ENCODE measurements at regions not wholly inside any gene's neighbourhood (a gene's known extent, or its start where the extent isn't known, plus 50 kb on each side); places are given as distances from the start of the nearest gene placed in this dataset.

- no peaks in the 10 kb centered on the region for H3K27me3 ChIP-seq (ENCODE audit: insufficient read depth)
- H3K4me3 ChIP-seq (ENCODE audit: low read depth in 2 of 2, low read length in 1 of 2) = no peak overlapping the region
- no peaks in the 10 kb centered on the region for H3K36me3 ChIP-seq (replicated peaks in 1 of 2; ENCODE audit: control insufficient read depth in 1 of 2, insufficient read depth in 2 of 2, low read length in 1 of 2)
- H3K4me1 ChIP-seq (ENCODE audit: control insufficient read depth in 1 of 2, insufficient read depth in 2 of 2, low read depth in 1 of 2, low read length in 1 of 2) = peaks cover 31 to 71% of the 10 kb centered on the region in 2 experiments
- H2AFZ ChIP-seq (ENCODE audit: low read depth) = no peak overlapping the region
- H3K27ac ChIP-seq (ENCODE audit: low read depth in 2 of 2, low read length in 1 of 2) = peak overlapping the region in 1 of 2 experiments; percentile 20; a peak in 1 of 4 replicates
- no peaks in the 10 kb centered on the region for H3K9me2 ChIP-seq
- no peaks in the 10 kb centered on the region for H4K20me1 ChIP-seq (ENCODE audit: insufficient read depth)
- H3K79me2 ChIP-seq (ENCODE audit: insufficient read depth) = no peaks in the 10 kb centered on the region
- peaks cover 5% of the 10 kb centered on the region for H3F3A ChIP-seq (replicated peaks; ENCODE audit: insufficient read depth)
- DNase-seq = no peak
- no peak overlapping the region for H3K9ac ChIP-seq
- no peak for TF ChIP-seq USF2 (IDR thresholded peaks at IDR 0.05; ENCODE audit: borderline replicate concordance, low read depth, low read length)
- no peak for TF ChIP-seq EP300 (IDR thresholded peaks at IDR 0.05; ENCODE audit: borderline replicate concordance in 1 of 2, low read depth in 1 of 2, low read length in 1 of 2)
- no peak for TF ChIP-seq IRF3 (IDR thresholded peaks at IDR 0.05; ENCODE audit: low read depth, low read length)
- no peak for TF ChIP-seq ZBTB33 (IDR thresholded peaks at IDR 0.05; ENCODE audit: borderline replicate concordance, low read depth)
- no peak for TF ChIP-seq CTCF (IDR thresholded peaks at IDR 0.05)
- TF ChIP-seq TAF1 (IDR thresholded peaks at IDR 0.05; ENCODE audit: borderline replicate concordance, low read depth, low read length) = no peak
- no peak for TF ChIP-seq USF1 (IDR thresholded peaks at IDR 0.05; ENCODE audit: borderline replicate concordance, low read depth)
- no peak for TF ChIP-seq MAX (IDR thresholded peaks at IDR 0.05; ENCODE audit: low read depth)
- TF ChIP-seq RXRA (IDR thresholded peaks at IDR 0.05; ENCODE audit: borderline replicate concordance, low read depth) = no peak
- TF ChIP-seq MEF2A (IDR thresholded peaks at IDR 0.05; ENCODE audit: borderline replicate concordance, low read depth) = no peak
- no peak for TF ChIP-seq YY1 (IDR thresholded peaks at IDR 0.05; ENCODE audit: low read depth)
- TF ChIP-seq REST (IDR thresholded peaks at IDR 0.05; ENCODE audit: low read depth, low read length) = no peak
- TF ChIP-seq CHD2 (IDR thresholded peaks at IDR 0.05; ENCODE audit: low read length, partially characterized antibody) = no peak
- ChIA-PET CTCF (interaction anchor here (1.5 kb wide), 1 partner anchor 37 kb away, joined by 5 read pairs; no protein-coding TSS in a partner anchor), POLR2A (no interaction called here)
- H3K4me2 ChIP-seq = peak overlapping the region; percentile 37; the same call in 1 of the 2 replicates
- no peaks in the 10 kb centered on the region for H3K9me3 ChIP-seq
Measured at GRCh38 chr5:135241536-135241935, 157.5 kb downstream of the MACROH2A1 start.
